HEK293T (cell line): ENCODE measurements at regions not wholly inside any gene's neighbourhood (a gene's known extent, or its start where the extent isn't known, plus 50 kb on each side); places are given as distances from the start of the nearest gene placed in this dataset.

Experiments
- NFRKB ChIP-seq: fragments of 450-650 bp; IDR thresholded peaks from 2 replicates; pipeline ENCODE4 v1.6.1; 2016; ENCODE audit warnings: mild to moderate bottlenecking, moderate library complexity
- SUZ12 ChIP-seq: fragments of 450-650 bp; IDR thresholded peaks from 2 replicates; pipeline ENCODE4 v1.6.1; 2016; ENCODE audit warnings: mild to moderate bottlenecking

DNA sequence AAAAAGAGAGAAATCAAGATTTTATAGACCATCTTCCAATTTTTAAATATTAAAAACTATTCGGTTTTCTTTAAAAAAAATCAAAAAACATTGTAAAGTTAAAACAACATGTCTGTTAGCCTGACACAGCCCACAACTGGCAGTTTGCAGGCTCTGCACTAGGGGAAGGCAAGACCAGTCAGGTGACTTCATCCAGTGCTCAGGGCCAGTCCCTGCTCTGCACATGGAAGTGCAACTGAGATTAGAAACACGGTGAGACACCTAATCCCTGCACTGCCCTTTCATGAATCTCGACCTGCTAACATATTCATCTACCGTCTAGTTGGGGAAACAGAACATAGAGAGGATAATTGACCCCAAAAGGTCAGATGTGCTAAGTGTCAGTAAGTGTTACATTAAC is 135.2 kb downstream of the BARD1 start:
- no peak for TF ChIP-seq NFRKB
- no peak for TF ChIP-seq SUZ12
